HPDE6-E6E7 (cell line): ENCODE measurements at regions not wholly inside any gene's neighbourhood (a gene's known extent, or its start where the extent isn't known, plus 50 kb on each side); places are given as distances from the start of the nearest gene placed in this dataset.

Experiments used
- DNase-seq: peaks from one replicate; pipeline ENCODE4 v3.0.0; 2011; ENCODE audit warnings: missing footprints; ENCODE audit errors: extremely low spot score

DNA sequence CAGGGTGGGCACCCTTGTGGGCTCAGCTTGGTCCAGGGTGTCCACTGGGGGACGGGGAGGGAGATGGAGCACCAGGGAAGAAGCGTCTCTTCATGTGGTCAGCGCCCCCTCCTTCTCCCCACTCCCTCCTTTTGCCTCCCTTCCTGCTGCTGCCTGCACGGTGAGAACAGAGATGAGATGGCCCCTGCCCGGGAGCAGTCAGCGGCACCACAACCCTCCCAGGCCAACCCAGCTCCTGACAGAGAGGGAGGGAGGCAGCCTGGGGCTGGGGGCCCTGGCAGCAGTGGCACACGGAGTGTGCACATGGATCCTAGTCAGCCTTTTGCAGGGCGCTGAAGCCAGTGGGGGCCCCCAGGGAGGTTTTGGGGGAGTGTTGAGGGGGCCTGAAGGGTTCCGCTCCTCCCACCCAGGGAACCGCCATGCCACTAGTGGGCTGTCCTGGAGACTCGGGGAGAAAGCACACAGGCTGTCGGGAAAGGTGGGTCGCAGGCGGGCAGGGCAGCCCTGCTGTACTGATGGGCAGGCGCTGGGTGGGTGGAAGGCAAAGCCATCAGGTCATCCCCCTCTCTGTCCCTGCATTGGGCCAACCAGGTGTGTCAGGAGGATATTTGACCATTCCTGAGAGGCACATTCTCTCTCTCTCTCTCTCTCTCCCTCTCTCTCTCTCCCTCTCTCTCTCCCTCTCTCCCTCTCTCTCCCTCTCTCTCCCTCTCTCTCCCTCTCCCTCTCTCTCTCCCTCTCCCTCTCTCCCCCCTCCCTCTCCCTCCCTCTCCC is 94.3 kb upstream of the BHLHE23 start:
- no peak for DNase-seq

DNA sequence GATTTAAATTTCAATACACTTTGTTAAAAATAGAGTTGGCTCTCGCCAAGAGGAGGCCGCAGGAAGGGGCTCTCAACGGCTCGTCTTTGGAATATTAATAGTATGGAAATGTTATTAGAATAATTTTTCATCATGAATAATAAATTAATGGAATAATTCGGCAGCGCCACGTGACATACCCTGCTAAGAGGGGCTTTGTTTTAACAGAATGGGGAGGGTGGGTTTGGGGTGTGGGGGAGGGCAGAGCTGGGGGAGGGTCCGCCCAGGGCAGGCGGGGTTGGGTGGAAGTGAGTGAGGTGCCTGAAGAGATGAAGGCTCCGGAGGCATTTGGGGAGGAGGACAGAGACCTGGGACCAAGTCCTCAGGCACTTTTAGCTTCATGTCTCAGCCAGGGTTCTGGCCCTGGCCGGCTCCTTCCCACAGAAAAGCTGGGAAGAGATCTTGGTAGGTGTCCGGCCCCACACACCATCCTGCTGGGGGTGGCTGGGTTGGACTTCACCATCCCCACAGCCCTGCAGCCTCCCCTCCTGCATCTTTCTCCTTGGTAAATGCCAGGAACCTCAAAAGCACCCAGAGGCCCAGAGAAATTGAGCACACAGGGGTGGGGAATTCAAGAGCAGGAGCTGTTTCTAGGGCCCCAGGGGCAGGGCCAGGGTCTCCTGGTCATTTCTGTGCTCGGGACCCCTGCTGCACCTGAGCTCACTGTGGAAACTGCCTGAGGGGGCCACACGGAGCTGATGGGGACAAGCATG is 93.6 kb upstream of the BHLHE23 start:
- no peak for DNase-seq

DNA sequence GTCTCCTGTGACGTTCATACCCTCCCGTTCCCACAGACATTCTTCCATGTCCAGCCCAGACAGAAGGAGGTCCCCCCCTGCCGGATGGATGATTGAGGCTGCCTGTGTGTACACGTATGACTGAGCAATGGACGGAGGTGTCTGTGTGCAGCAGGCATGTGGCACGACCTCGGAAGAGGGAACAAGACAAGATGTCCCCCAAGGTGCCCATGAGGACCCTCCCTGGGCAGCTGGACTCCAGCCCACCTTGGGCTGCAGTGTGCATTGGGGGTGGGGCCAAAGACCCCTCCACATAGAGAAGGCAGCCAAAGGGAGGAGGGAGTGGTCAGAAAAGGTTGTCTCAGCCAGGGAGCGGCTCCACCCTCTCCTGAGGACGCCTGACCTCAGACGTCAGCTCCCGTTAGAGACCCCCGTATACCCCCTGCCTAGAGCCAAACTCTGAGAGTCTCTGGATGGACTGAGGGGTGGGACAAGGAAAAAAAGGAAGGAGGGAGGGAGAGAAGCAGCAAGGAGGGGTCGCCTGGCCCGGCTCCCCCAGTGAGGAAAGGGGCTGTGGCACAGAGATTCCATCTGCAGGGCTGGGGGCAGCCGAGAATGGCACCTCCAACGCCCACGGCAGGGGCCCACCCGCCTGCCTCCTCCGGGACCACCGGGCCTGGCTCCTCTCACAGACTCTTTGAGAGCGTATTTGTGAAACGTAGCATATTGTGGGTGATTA is 92.9 kb upstream of the BHLHE23 start:
- DNase-seq = no peak

DNA sequence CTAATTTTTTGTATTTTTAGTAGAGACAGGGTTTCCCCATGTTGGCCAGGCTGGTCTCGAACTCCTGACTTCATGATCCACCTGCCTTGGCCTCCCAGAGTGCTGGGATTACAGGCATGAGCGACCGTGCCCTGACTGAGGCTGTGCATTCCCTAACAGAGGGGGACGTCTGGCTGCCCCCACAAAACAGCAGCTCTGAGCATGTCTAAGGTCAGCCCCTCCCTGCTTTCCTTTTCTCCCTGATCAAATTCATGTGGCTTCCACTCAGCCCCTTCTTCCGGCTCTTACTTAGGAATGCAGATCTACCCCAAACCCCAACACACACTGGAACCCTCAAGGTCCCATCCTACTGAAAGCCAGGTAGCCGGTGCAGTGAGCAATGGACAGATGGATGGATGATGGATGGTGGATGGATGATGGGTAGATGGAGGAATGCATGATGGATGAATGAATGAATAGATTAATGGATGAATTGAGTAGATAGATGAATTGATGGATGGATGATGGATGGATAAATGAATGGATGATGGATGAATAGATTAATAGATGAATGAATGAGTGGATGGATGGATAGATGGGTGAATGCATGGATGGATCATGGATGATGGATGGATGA is 91.5 kb upstream of the BHLHE23 start:
- no peak for DNase-seq

DNA sequence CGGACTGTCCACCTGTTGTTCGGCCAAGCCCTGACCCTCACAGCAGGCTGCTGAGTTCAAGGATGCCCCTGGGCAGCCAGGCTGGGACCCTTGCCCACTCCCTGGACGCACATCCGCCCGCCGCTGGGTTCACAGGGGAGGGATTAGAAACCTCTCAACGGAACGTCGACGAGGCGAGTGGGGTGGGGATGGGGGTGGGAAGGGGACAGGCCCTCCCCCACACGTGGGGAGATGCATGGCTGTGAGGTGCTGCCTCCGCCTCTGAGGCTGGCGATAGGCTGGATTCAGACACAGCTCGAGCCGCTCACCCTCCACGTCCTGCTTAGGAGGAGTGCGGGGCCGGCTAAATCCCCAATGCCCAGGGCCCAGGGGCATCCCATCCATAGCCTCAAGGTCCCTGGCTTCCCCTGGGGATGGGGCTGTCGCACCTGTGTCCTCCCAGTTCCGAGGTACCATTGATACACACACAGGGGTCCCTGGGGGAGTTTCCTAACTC is 90.6 kb upstream of the BHLHE23 start:
- DNase-seq = no peak

DNA sequence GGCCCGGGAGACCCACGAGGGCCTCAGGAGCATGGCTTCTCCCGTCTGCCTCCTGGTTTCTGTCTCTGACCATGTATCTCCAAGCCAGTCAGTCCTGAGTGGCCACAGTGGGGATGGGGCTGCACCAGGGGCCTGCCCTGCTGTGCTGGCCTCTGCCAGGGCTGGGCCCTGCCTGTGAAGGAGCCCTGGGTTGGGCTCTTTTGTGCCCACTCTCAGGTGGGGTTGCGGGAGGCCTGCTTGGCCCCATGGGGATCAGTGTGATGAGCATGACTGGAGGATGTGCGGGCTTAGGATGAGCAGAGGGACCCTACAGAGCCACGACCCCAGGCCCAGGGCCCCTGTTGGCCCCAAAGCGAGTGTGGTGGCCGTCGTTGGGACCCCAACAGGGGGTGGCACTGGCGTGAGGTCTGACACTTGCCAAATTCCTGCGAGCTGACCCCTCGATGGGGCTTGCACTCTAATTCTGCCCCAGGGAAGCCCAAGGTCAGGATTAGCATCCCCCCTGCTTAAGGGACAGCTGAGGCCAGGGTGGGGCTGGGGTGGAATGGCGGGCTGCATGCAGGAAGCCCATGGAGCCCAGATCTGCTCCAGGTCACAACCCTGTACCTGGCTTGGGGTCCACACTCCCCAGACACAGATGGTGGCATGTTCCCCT is 90.0 kb upstream of the BHLHE23 start:
- no peak for DNase-seq

DNA sequence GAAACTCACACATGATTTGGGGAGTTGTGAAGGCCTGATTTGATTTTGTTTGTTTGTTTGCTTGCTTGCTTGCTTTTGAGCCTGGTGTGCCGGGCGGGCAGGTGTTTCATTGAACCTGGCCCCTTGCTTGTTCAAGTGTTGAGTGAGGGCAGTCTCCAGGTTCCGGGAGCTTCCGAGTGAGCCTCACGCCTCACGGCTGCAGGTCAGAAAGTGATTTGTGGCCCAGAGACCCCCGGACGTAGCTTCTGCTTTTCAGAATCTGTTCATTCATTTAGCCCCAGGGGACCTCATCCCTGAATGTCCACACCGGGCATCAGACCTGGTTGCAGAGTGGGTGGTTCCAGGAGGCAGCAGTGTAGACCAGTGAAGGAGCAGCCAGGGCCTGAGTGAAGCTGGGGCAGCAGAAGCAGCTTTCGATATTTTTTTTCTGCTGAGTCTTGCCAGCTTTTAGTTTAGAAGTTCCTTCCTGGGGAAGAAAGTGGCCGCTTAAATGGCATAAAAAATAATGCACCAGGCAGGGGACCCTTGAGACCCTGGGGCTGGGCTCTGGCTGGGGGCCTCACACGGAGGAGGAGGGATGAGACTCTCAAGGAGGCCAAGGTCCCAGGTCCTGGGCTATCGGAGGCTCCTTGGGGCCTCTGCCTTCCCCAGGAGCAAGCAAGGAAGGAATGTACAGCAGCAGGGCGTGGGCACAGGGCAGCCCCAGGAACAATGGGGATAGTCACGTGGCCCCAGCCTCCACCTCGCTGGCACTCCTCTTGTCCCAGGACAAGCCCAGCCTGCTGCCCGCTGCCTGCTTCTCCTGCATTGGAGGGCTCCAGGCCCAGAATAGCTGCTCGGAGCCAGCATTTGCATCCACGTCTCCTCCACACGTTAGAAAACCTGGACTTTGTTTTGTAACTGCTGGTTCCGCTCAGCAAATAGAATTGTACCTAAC is 89.2 kb upstream of the BHLHE23 start:
- no peak for DNase-seq

DNA sequence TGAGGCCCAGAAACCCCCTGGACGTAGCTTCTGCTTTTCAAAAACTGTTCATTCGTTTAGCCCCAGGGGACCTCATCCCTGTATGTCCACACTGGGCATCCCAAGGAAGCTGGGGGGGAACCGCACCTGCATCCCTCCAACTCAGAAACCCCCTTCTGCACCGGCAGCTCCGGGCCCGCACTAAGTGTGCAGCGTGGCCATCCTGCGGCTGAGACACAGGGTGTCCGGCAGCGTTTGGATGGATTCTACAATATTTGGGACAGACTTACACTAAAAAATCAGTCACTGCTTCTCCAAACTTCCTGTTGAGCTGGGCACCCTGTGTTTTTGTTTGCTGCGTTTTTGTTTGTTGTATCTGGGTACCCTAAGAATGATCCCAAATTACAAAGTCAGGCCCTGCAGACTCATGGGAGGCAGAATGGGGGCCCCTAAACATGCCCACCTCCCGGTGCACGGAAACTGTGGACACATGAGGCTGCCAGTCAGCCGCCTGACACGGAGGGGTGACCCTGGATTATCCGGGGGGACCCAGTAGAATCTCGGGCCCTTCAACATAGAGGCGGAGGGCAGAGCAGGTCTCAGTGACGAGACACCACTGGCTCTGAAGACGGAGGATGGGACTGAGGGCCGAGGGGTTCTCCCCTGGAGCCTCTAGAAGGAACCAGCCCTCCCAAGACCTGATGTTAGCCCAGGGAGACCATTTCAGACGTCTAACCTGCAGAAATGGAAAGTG is 88.2 kb upstream of the BHLHE23 start:
- DNase-seq = no peak

DNA sequence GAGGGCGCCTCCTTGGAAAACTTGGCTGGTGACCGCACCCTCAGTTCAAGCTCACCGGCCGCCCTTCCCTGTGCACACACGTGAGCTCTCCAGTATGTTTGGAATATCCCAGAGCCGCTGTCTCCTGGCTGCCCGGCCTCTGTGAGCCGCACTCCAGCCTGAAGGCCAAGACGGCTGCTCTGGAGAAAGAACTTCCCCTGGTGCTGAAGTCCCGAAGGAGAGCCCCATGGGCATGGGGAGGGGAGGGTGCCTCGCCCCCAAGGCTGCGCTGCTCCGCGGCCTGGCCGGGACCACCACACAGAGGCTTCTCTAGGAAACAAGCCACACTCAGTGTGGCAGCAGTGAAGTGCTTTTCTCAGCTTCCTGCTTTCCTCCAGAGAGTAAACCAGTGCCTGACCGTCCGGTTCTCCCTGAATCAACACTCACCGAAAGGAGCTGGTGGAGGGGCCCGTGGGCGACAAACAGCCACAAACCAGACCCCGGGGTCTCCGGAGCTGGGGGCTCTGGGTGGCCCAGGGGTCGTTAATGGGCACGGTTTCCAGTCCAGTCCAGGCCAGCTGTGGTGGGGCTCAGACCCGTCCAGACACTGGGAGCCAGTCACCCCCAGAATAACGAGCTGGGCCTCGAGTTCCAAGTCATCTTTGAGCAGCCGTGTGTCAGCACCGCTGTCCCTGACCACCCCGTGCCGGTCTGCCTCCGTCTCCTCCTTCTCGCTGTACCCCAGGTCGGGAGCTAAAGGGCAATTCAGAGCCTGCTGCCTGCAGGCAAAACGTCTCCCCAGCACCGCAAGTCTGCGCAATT is 87.4 kb upstream of the BHLHE23 start:
- DNase-seq = no peak

- DNase-seq = no peak
These were observed 86.0 kb upstream of the BHLHE23 start for GRCh38 chr20:63092660-63093215.

DNA sequence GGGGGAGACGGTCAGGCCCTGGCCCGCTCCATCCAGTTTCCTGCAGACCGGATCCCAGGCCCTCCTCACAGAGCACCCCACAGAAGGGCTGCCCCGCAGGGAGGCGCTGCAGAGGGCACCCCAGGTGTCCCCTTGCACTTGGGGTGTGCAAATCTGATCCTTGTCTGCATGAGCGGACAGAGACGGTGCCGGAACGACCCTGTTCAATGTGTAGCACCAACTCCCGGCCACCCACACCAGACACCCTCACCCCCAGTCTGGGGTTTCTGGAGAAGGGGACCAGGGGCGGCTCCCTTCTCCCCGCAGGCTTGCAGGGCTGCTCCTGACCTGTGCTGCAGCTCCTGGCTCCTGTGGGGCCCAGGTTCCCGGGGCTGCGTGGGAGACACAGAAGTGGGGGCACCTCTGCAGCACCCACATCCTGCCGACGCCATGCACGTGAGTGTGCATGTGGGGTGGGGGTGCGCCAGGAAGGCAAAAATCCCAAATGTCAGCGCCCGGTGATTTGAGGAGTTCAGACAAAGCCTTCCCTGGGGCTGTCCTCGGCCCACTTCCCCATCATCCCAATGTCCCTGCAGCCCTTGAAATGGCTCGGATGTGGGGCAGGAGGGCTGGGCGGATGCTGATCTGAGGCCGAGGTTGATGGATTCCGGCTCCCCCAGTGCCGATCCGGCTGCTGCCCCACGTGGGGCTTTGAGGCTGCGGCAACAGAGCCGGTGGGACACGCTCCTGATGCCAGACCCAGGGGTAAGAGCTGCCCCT is 85.3 kb upstream of the BHLHE23 start:
- DNase-seq = no peak

- DNase-seq = no peak
These were observed 84.2 kb upstream of the BHLHE23 start for GRCh38 chr20:63090682-63091571.

GRCh38 chr20:63090052-63090451 is 83.3 kb upstream of the BHLHE23 start:
- no peak for DNase-seq

- no peak for DNase-seq
These were observed 82.5 kb upstream of the BHLHE23 start for GRCh38 chr20:63089051-63089907.

GRCh38 chr20:63087872-63088680 is 81.3 kb upstream of the BHLHE23 start:
- no peak for DNase-seq
